ENCODE measurements at regions not wholly inside any gene's neighbourhood (a gene's known extent, or its start where the extent isn't known, plus 50 kb on each side); places are given as distances from the start of the nearest gene placed in this dataset.

GRCh38 chr1:2865000-2865399, 63.5 kb upstream of the TTC34 start:
- TF ChIP-seq EZH2 (IDR thresholded peaks at IDR 0.05; ENCODE audit: low read depth, low read length, severe bottlenecking) (no peak), TAF1 (IDR thresholded peaks at IDR 0.05; ENCODE audit: low read depth, low read length) (no peak), CTCF (IDR thresholded peaks at IDR 0.05; ENCODE audit: control extremely low read depth in 1 of 3, insufficient read depth in 1 of 3, low read depth in 1 of 3, low read length in 3 of 3) (no peak), CEBPB (IDR thresholded peaks at IDR 0.05; ENCODE audit: low read depth, low read length) (no peak), POLR2AphosphoS5 (IDR thresholded peaks at IDR 0.05; ENCODE audit: low read depth, low read length) (no peak), CBX5 (IDR thresholded peaks at IDR 0.05; ENCODE audit: low read depth, low read length) (no peak), CHD2 (IDR thresholded peaks at IDR 0.05; ENCODE audit: low read length) (no peak), RXRA (IDR thresholded peaks at IDR 0.05; ENCODE audit: insufficient read depth, low read depth, low read length) (no peak), YY1 (IDR thresholded peaks at IDR 0.05; ENCODE audit: low read depth, low read length) (no peak), RFX5 (IDR thresholded peaks at IDR 0.05; ENCODE audit: borderline replicate concordance, low read depth, low read length) (no peak), POLR2A (IDR thresholded peaks at IDR 0.05; ENCODE audit: control extremely low read depth in 1 of 2, low read depth in 2 of 2, low read length in 2 of 2) (no peak), SRF (IDR thresholded peaks at IDR 0.05; ENCODE audit: low read depth, low read length) (no peak), KDM5A (IDR thresholded peaks at IDR 0.05; ENCODE audit: low read length) (no peak), CREB1 (IDR thresholded peaks at IDR 0.05) (no peak)
